CD8-positive, alpha-beta memory T cell (primary cell): ENCODE measurements at regions not wholly inside any gene's neighbourhood (a gene's known extent, or its start where the extent isn't known, plus 50 kb on each side); places are given as distances from the start of the nearest gene placed in this dataset.

Experiments
- CTCF ChIA-PET: fragments of 350-600 bp; sonication (Branson Sonifier 250); formaldehyde crosslinking; loops from one replicate; lab custom pipeline; 2021; ENCODE audit warnings: antibody characterized with exemption; lab: Charles Lee
- POLR2A ChIA-PET: fragments of 350-600 bp; sonication (Branson Sonifier 250); formaldehyde crosslinking; loops from one replicate; lab custom pipeline; 2021; ENCODE audit warnings: antibody characterized with exemption; lab: Charles Lee
- DNase-seq, 5 donors: peaks; one replicate each; pipeline versions ENCODE4 v3.0.0 to v3.0.0-alpha.2; 2020 to 2022; ENCODE audit warnings: mixed read lengths in 1 of 5
- H3K27ac ChIP-seq: one replicate; pipeline ENCODE4 v1.7.0; 2013; ENCODE audit warnings: low read depth, mild to moderate bottlenecking, low read length, moderate library complexity
- H3K27me3 ChIP-seq: 2 replicates; pipeline ENCODE4 v1.7.0; 2013; ENCODE audit warnings: low read length, mild to moderate bottlenecking; ENCODE audit not compliant: insufficient read depth, poor library complexity, severe bottlenecking
- H3K36me3 ChIP-seq: 2 replicates; pipeline ENCODE4 v1.7.0; 2013; ENCODE audit warnings: mild to moderate bottlenecking, low read length, moderate library complexity; ENCODE audit not compliant: insufficient read depth
- H3K4me1 ChIP-seq: 2 replicates; pipeline ENCODE4 v1.7.0; 2013; ENCODE audit warnings: mild to moderate bottlenecking, low read length, moderate library complexity; ENCODE audit not compliant: insufficient read depth
- H3K4me3 ChIP-seq: 2 replicates; pipeline ENCODE4 v1.7.0; 2013; ENCODE audit warnings: mild to moderate bottlenecking, low read length
- H3K9me3 ChIP-seq: 2 replicates; pipeline ENCODE4 v1.7.0; 2013; ENCODE audit warnings: mild to moderate bottlenecking, low read length
- H3K27ac Mint-ChIP-seq, 8 donors: one replicate each; pipeline ENCODE4 v1.8.0; 2020 to 2021; ENCODE audit warnings: mixed read lengths in 8 of 8, mild to moderate bottlenecking in 6 of 8, inconsistent platforms in 3 of 8, moderate library complexity in 3 of 8
- H3K27me3 Mint-ChIP-seq, 2 donors: one replicate each; pipeline ENCODE4 v1.8.0; 2020 to 2021; ENCODE audit warnings: mixed read lengths in 2 of 2, mild to moderate bottlenecking in 1 of 2, moderate library complexity in 1 of 2
- H3K36me3 Mint-ChIP-seq, 3 donors: one replicate each; pipeline ENCODE4 v1.8.0; 2020 to 2021; ENCODE audit warnings: mixed read lengths in 3 of 3, inconsistent platforms in 1 of 3, mild to moderate bottlenecking in 1 of 3
- H3K4me1 Mint-ChIP-seq, 3 donors: one replicate each; pipeline ENCODE4 v1.8.0; 2020 to 2021; ENCODE audit warnings: mixed read lengths in 3 of 3, inconsistent platforms in 1 of 3, mild to moderate bottlenecking in 1 of 3
- H3K4me3 Mint-ChIP-seq, 7 donors: one replicate each; pipeline ENCODE4 v1.8.0; 2020 to 2021; ENCODE audit warnings: mixed read lengths in 7 of 7, mild to moderate bottlenecking in 6 of 7, moderate library complexity in 4 of 7, inconsistent platforms in 2 of 7
- H3K9me3 Mint-ChIP-seq, 5 donors: one replicate each; pipeline ENCODE4 v1.8.0; 2020 to 2022; ENCODE audit warnings: mixed read lengths in 5 of 5, mild to moderate bottlenecking in 3 of 5, moderate library complexity in 2 of 5, inconsistent platforms in 1 of 5

- H3K27ac ChIP-seq = no peak overlapping the region
- no peaks in the 10 kb centered on the region for H3K4me1 Mint-ChIP-seq
- H3K36me3 Mint-ChIP-seq = no peaks in the 10 kb centered on the region
- no peak overlapping the region for H3K27ac Mint-ChIP-seq
- POLR2A ChIA-PET = no interaction called here
- H3K4me1 ChIP-seq = no peaks in the 10 kb centered on the region
- H3K4me3 Mint-ChIP-seq = no peak overlapping the region
- H3K27me3 ChIP-seq = no peaks in the 10 kb centered on the region
- no peaks in the 10 kb centered on the region for H3K9me3 Mint-ChIP-seq
- H3K36me3 ChIP-seq = no peaks in the 10 kb centered on the region
- no peaks in the 10 kb centered on the region for H3K9me3 ChIP-seq
- no peak for DNase-seq
- H3K27me3 Mint-ChIP-seq = peaks cover 17 to 44% of the 10 kb centered on the region in 2 donors
- CTCF ChIA-PET = no interaction called here
- H3K4me3 ChIP-seq = no peak overlapping the region
Observed at GRCh38 chr14:54329082-54329695, 67.6 kb upstream of the CDKN3 start.

- H3K4me1 Mint-ChIP-seq = no peaks in the 10 kb centered on the region
Observed at GRCh38 chr14:54330876-54331275, 65.9 kb upstream of the CDKN3 start.

GRCh38 chr14:54331516-54331915 lies 65.3 kb upstream of the CDKN3 start:
- no peak overlapping the region for H3K27ac Mint-ChIP-seq
- H3K4me3 Mint-ChIP-seq = no peak overlapping the region
- Histone ChIP-seq H3K4me3 (no peak overlapping the region), H3K36me3 (no peaks in the 10 kb centered on the region), H3K27me3 (no peaks in the 10 kb centered on the region), H3K27ac (no peak overlapping the region), H3K4me1 (no peaks in the 10 kb centered on the region), H3K9me3 (no peaks in the 10 kb centered on the region)
- no peak for DNase-seq
- CTCF ChIA-PET = no interaction called here
- no peaks in the 10 kb centered on the region for H3K36me3 Mint-ChIP-seq
- peaks cover 14 to 49% of the 10 kb centered on the region in 2 donors for H3K27me3 Mint-ChIP-seq
- no peaks in the 10 kb centered on the region for H3K4me1 Mint-ChIP-seq
- H3K9me3 Mint-ChIP-seq = no peaks in the 10 kb centered on the region
- POLR2A ChIA-PET = no interaction called here

More at GRCh38 chr14:54330876-54331275, 65.9 kb upstream of the CDKN3 start:
- Mint-ChIP-seq H3K27ac (no peak overlapping the region), H3K36me3 (no peaks in the 10 kb centered on the region), H3K4me3 (no peak overlapping the region), H3K9me3 (no peaks in the 10 kb centered on the region), H3K27me3 (peaks cover 15 to 48% of the 10 kb centered on the region in 2 donors)
- H3K4me3 ChIP-seq = no peak overlapping the region
- no peak for DNase-seq
- no peak overlapping the region for H3K27ac ChIP-seq
- H3K36me3 ChIP-seq = no peaks in the 10 kb centered on the region
- H3K27me3 ChIP-seq = no peaks in the 10 kb centered on the region
- H3K9me3 ChIP-seq = no peaks in the 10 kb centered on the region
- CTCF ChIA-PET = no interaction called here
- POLR2A ChIA-PET = no interaction called here
- H3K4me1 ChIP-seq = no peaks in the 10 kb centered on the region

- CTCF ChIA-PET = no interaction called here
- Mint-ChIP-seq H3K27me3 (peaks cover 8 to 49% of the 10 kb centered on the region in 2 donors), H3K4me1 (no peaks in the 10 kb centered on the region), H3K9me3 (no peaks in the 10 kb centered on the region), H3K27ac (no peak overlapping the region), H3K4me3 (no peak overlapping the region), H3K36me3 (no peaks in the 10 kb centered on the region)
- Histone ChIP-seq H3K27ac (no peak overlapping the region), H3K4me1 (no peaks in the 10 kb centered on the region), H3K27me3 (no peaks in the 10 kb centered on the region), H3K36me3 (no peaks in the 10 kb centered on the region), H3K4me3 (no peak overlapping the region), H3K9me3 (no peaks in the 10 kb centered on the region)
- POLR2A ChIA-PET = no interaction called here
- DNase-seq = no peak
Observed at GRCh38 chr14:54332490-54332889, 64.3 kb upstream of the CDKN3 start.

- H3K4me1 Mint-ChIP-seq = no peaks in the 10 kb centered on the region
- no peak for DNase-seq
- H3K36me3 Mint-ChIP-seq = no peaks in the 10 kb centered on the region
- H3K9me3 Mint-ChIP-seq = no peaks in the 10 kb centered on the region
- Histone ChIP-seq H3K27me3 (no peaks in the 10 kb centered on the region), H3K27ac (no peak overlapping the region), H3K9me3 (no peaks in the 10 kb centered on the region), H3K36me3 (no peaks in the 10 kb centered on the region), H3K4me3 (no peak overlapping the region), H3K4me1 (no peaks in the 10 kb centered on the region)
- no peak overlapping the region for H3K4me3 Mint-ChIP-seq
- peaks cover 8 to 49% of the 10 kb centered on the region in 2 donors for H3K27me3 Mint-ChIP-seq
- CTCF ChIA-PET = no interaction called here
- H3K27ac Mint-ChIP-seq = no peak overlapping the region
- POLR2A ChIA-PET = no interaction called here
Observed at GRCh38 chr14:54333511-54333910, 63.3 kb upstream of the CDKN3 start.

GRCh38 chr14:54335569-54336155 lies 61.1 kb upstream of the CDKN3 start:
- Histone ChIP-seq H3K4me3 (no peak overlapping the region), H3K9me3 (no peaks in the 10 kb centered on the region), H3K27me3 (no peaks in the 10 kb centered on the region), H3K27ac (no peak overlapping the region), H3K4me1 (no peaks in the 10 kb centered on the region), H3K36me3 (no peaks in the 10 kb centered on the region)
- Mint-ChIP-seq H3K36me3 (no peaks in the 10 kb centered on the region), H3K4me3 (no peak overlapping the region), H3K4me1 (no peaks in the 10 kb centered on the region), H3K27ac (no peak overlapping the region), H3K27me3 (peaks cover 8 to 42% of the 10 kb centered on the region in 2 donors), H3K9me3 (no peaks in the 10 kb centered on the region)
- ChIA-PET CTCF (no interaction called here), POLR2A (no interaction called here)
- no peak for DNase-seq

GRCh38 chr14:54337314-54337713 lies 59.5 kb upstream of the CDKN3 start:
- no peak overlapping the region for H3K27ac ChIP-seq
- CTCF ChIA-PET = no interaction called here
- no peaks in the 10 kb centered on the region for H3K27me3 ChIP-seq
- H3K27ac Mint-ChIP-seq = no peak overlapping the region
- POLR2A ChIA-PET = no interaction called here
- no peaks in the 10 kb centered on the region for H3K4me1 Mint-ChIP-seq
- no peaks in the 10 kb centered on the region for H3K4me1 ChIP-seq
- H3K4me3 Mint-ChIP-seq = no peak overlapping the region
- no peaks in the 10 kb centered on the region for H3K36me3 ChIP-seq
- H3K4me3 ChIP-seq = no peak overlapping the region
- H3K9me3 Mint-ChIP-seq = peaks cover 0 to 1% (median 0%) of the 10 kb centered on the region in 5 donors
- H3K36me3 Mint-ChIP-seq = no peaks in the 10 kb centered on the region
- no peak for DNase-seq
- H3K9me3 ChIP-seq = no peaks in the 10 kb centered on the region
- H3K27me3 Mint-ChIP-seq = peaks cover 8 to 28% of the 10 kb centered on the region in 2 donors

- ChIA-PET CTCF (no interaction called here), POLR2A (no interaction called here)
- H3K36me3 Mint-ChIP-seq = no peaks in the 10 kb centered on the region
- H3K4me1 Mint-ChIP-seq = no peaks in the 10 kb centered on the region
- no peak overlapping the region for H3K4me3 Mint-ChIP-seq
- Histone ChIP-seq H3K4me1 (no peaks in the 10 kb centered on the region), H3K4me3 (no peak overlapping the region), H3K9me3 (no peaks in the 10 kb centered on the region), H3K36me3 (no peaks in the 10 kb centered on the region), H3K27me3 (no peaks in the 10 kb centered on the region), H3K27ac (no peak overlapping the region)
- peaks cover 0 to 1% (median 0%) of the 10 kb centered on the region in 5 donors for H3K9me3 Mint-ChIP-seq
- DNase-seq = no peak
- H3K27me3 Mint-ChIP-seq = peaks cover 1 to 17% of the 10 kb centered on the region in 2 donors
- H3K27ac Mint-ChIP-seq = no peak overlapping the region
Observed at GRCh38 chr14:54338696-54339317, 58.0 kb upstream of the CDKN3 start.
